SIG-M5 (cell line): ENCODE measurements at regions not wholly inside any gene's neighbourhood (a gene's known extent, or its start where the extent isn't known, plus 50 kb on each side); places are given as distances from the start of the nearest gene placed in this dataset.
A peak's percentile ranks its signal among the peaks of the same experiment; 100 is the strongest.
"Not testable (repeated sequence)": the region's sequence is repeated elsewhere in the genome, so short reads cannot be mapped to it uniquely, and the experiment has no call there.

Source experiments
- DNase-seq: peaks from one replicate; lab custom pipeline; 2025; lab: John Stamatoyannopoulos, UW

- DNase-seq: no peak
Measured at GRCh38 chr2:116922414-116922813, 892.1 kb upstream of the DDX18 start.

GRCh38 chr2:116924509-116924908 is 890.0 kb upstream of the DDX18 start:
- no peak for DNase-seq

GRCh38 chr2:116935097-116935814 is 879.2 kb upstream of the DDX18 start:
- no peak for DNase-seq

- no peak for DNase-seq
Measured at GRCh38 chr2:116948258-116948657, 866.2 kb upstream of the DDX18 start.

GRCh38 chr2:116949249-116949648 is 865.2 kb upstream of the DDX18 start:
- no peak for DNase-seq

- no peak for DNase-seq
Measured at GRCh38 chr2:116952254-116952653, 862.2 kb upstream of the DDX18 start.

- DNase-seq: no peak
Measured at GRCh38 chr2:116955646-116956045, 858.8 kb upstream of the DDX18 start.

GRCh38 chr2:116975608-116976007 is 838.9 kb upstream of the DDX18 start:
- no peak for DNase-seq

- no peak for DNase-seq
Measured at GRCh38 chr2:116979916-116980764, 834.4 kb upstream of the DDX18 start.

GRCh38 chr2:116987447-116987846 is 827.0 kb upstream of the DDX18 start:
- DNase-seq: no peak

GRCh38 chr2:116988303-116988702 is 826.2 kb upstream of the DDX18 start:
- no peak for DNase-seq

GRCh38 chr2:117019357-117019756 is 795.1 kb upstream of the DDX18 start:
- DNase-seq: no peak

GRCh38 chr2:117027646-117028045 is 786.8 kb upstream of the DDX18 start:
- DNase-seq: no peak

GRCh38 chr2:117028708-117029107 is 785.8 kb upstream of the DDX18 start:
- DNase-seq: not testable (repeated sequence)

GRCh38 chr2:117055499-117056375 is 758.8 kb upstream of the DDX18 start:
- DNase-seq: no peak

GRCh38 chr2:117056376-117056748 is 758.1 kb upstream of the DDX18 start:
- no peak for DNase-seq

GRCh38 chr2:117057016-117057415 is 757.5 kb upstream of the DDX18 start:
- no peak for DNase-seq

- DNase-seq: peak; percentile 38
Measured at GRCh38 chr2:117058366-117058765, 756.1 kb upstream of the DDX18 start.

- DNase-seq: no peak
Measured at GRCh38 chr2:117064021-117064420, 750.5 kb upstream of the DDX18 start.

GRCh38 chr2:117065912-117066311 is 748.6 kb upstream of the DDX18 start:
- no peak for DNase-seq

- DNase-seq: no peak
Measured at GRCh38 chr2:117067900-117068299, 746.6 kb upstream of the DDX18 start.

GRCh38 chr2:117068371-117068770 is 746.1 kb upstream of the DDX18 start:
- no peak for DNase-seq
